HG03457 (cell line): ENCODE measurements at regions not wholly inside any gene's neighbourhood (a gene's known extent, or its start where the extent isn't known, plus 50 kb on each side); places are given as distances from the start of the nearest gene placed in this dataset.

Experiments used
- ATAC-seq: cut with Tn5 transposase; IDR thresholded peaks from one replicate; pipeline ENCODE4 v1.9.1; 2021; ENCODE audit warnings: moderate number of reproducible peaks; ENCODE audit not compliant: unreplicated experiment

- ATAC-seq: no peak
These were observed 152.3 kb upstream of the ZNF516 start for GRCh38 chr18:76647322-76647721.

- no peak for ATAC-seq
These were observed 149.5 kb upstream of the ZNF516 start for GRCh38 chr18:76644580-76644979.

- ATAC-seq: no peak
These were observed 149.0 kb upstream of the ZNF516 start for GRCh38 chr18:76643996-76644395.

GRCh38 chr18:76643199-76643598, 148.2 kb upstream of the ZNF516 start:
- ATAC-seq: no peak

- ATAC-seq: no peak
These were observed 145.4 kb upstream of the ZNF516 start for GRCh38 chr18:76640438-76640837.

- ATAC-seq: no peak
These were observed 139.5 kb upstream of the ZNF516 start for GRCh38 chr18:76634564-76634963.

- no peak for ATAC-seq
These were observed 138.7 kb upstream of the ZNF516 start for GRCh38 chr18:76633588-76634269.

GRCh38 chr18:76627444-76627843, 132.4 kb upstream of the ZNF516 start:
- no peak for ATAC-seq

GRCh38 chr18:76626991-76627390, 131.9 kb upstream of the ZNF516 start:
- no peak for ATAC-seq

GRCh38 chr18:76622651-76623050, 127.6 kb upstream of the ZNF516 start:
- ATAC-seq: no peak

- ATAC-seq: no peak
These were observed 126.9 kb upstream of the ZNF516 start for GRCh38 chr18:76621782-76622495.

GRCh38 chr18:76621226-76621625, 126.2 kb upstream of the ZNF516 start:
- ATAC-seq: no peak

GRCh38 chr18:76620321-76621170, 125.5 kb upstream of the ZNF516 start:
- ATAC-seq: peak; percentile 84

GRCh38 chr18:76619621-76620315, 124.7 kb upstream of the ZNF516 start:
- ATAC-seq: peak; percentile 12

- ATAC-seq: no peak
These were observed 124.2 kb upstream of the ZNF516 start for GRCh38 chr18:76619261-76619620.

- ATAC-seq: no peak
These were observed 123.7 kb upstream of the ZNF516 start for GRCh38 chr18:76618721-76619120.

GRCh38 chr18:76616373-76616772, 121.3 kb upstream of the ZNF516 start:
- ATAC-seq: no peak

GRCh38 chr18:76615065-76615733, 120.2 kb upstream of the ZNF516 start:
- ATAC-seq: no peak

GRCh38 chr18:76613755-76614120, 118.7 kb upstream of the ZNF516 start:
- no peak for ATAC-seq

- ATAC-seq: no peak
These were observed 118.2 kb upstream of the ZNF516 start for GRCh38 chr18:76613053-76613754.
